ENCODE measurements at regions not wholly inside any gene's neighbourhood (a gene's known extent, or its start where the extent isn't known, plus 50 kb on each side); places are given as distances from the start of the nearest gene placed in this dataset.

GRCh38 chr10:24027107-24027506 lies 181.8 kb upstream of the KIAA1217 start:
- peak; percentile 1 for DNase-seq (ENCODE audit: low read depth)

GRCh38 chr10:24034571-24034970 lies 174.4 kb upstream of the KIAA1217 start:
- DNase-seq (ENCODE audit: low read depth), result no peak

GRCh38 chr10:24035761-24036160 lies 173.2 kb upstream of the KIAA1217 start:
- no peak for DNase-seq (ENCODE audit: low read depth)

- no peak for DNase-seq (ENCODE audit: low read depth)
Observed at GRCh38 chr10:24039315-24039714, 169.6 kb upstream of the KIAA1217 start.

- DNase-seq (ENCODE audit: low read depth), result no peak
Observed at GRCh38 chr10:24039897-24040296, 169.0 kb upstream of the KIAA1217 start.

GRCh38 chr10:24041034-24041433 lies 167.9 kb upstream of the KIAA1217 start:
- DNase-seq (ENCODE audit: low read depth), result no peak

GRCh38 chr10:24041834-24042233 lies 167.1 kb upstream of the KIAA1217 start:
- DNase-seq (ENCODE audit: low read depth), result no peak

- DNase-seq (ENCODE audit: low read depth), result no peak
Observed at GRCh38 chr10:24042884-24043283, 166.1 kb upstream of the KIAA1217 start.

GRCh38 chr10:24046060-24046459 lies 162.9 kb upstream of the KIAA1217 start:
- DNase-seq (ENCODE audit: low read depth), result no peak

- no peak for DNase-seq (ENCODE audit: low read depth)
Observed at GRCh38 chr10:24047176-24047575, 161.8 kb upstream of the KIAA1217 start.

- no peak for DNase-seq (ENCODE audit: low read depth)
Observed at GRCh38 chr10:24054421-24054820, 154.5 kb upstream of the KIAA1217 start.

- DNase-seq (ENCODE audit: low read depth), result no peak
Observed at GRCh38 chr10:24080207-24080606, 128.7 kb upstream of the KIAA1217 start.

- DNase-seq (ENCODE audit: low read depth), result no peak
Observed at GRCh38 chr10:24086296-24087086, 122.4 kb upstream of the KIAA1217 start.

- DNase-seq (ENCODE audit: low read depth), result no peak
Observed at GRCh38 chr10:24091256-24091655, 117.7 kb upstream of the KIAA1217 start.

GRCh38 chr10:24096281-24096680 lies 112.7 kb upstream of the KIAA1217 start:
- no peak for DNase-seq (ENCODE audit: low read depth)

- DNase-seq (ENCODE audit: low read depth), result no peak
Observed at GRCh38 chr10:24097751-24098207, 111.2 kb upstream of the KIAA1217 start.

- no peak for DNase-seq (ENCODE audit: low read depth)
Observed at GRCh38 chr10:24104895-24105294, 104.0 kb upstream of the KIAA1217 start.

GRCh38 chr10:24113901-24114300 lies 95.0 kb upstream of the KIAA1217 start:
- no peak for DNase-seq (ENCODE audit: low read depth)

- no peak for DNase-seq (ENCODE audit: low read depth)
Observed at GRCh38 chr10:24114556-24114955, 94.4 kb upstream of the KIAA1217 start.

- no peak for DNase-seq (ENCODE audit: low read depth)
Observed at GRCh38 chr10:24115403-24115802, 93.5 kb upstream of the KIAA1217 start.

GRCh38 chr10:24118246-24118645 lies 90.7 kb upstream of the KIAA1217 start:
- peak; percentile 3 for DNase-seq (ENCODE audit: low read depth)

- DNase-seq (ENCODE audit: low read depth), result no peak
Observed at GRCh38 chr10:24119896-24120295, 89.0 kb upstream of the KIAA1217 start.

- no peak for DNase-seq (ENCODE audit: low read depth)
Observed at GRCh38 chr10:24120646-24121045, 88.3 kb upstream of the KIAA1217 start.

GRCh38 chr10:24127516-24127915 lies 81.4 kb upstream of the KIAA1217 start:
- no peak for DNase-seq (ENCODE audit: low read depth)

Measured in iris pigment epithelial cell (primary cell).